Hippocampal formation (tissue), 2 donors: ENCODE measurements at regions not wholly inside any gene's neighbourhood (a gene's known extent, or its start where the extent isn't known, plus 50 kb on each side); places are given as distances from the start of the nearest gene placed in this dataset.

Source experiments
- DNase-seq, 2 donors: peaks; one replicate each; lab custom pipeline; 2025; lab: John Stamatoyannopoulos, UW

DNA sequence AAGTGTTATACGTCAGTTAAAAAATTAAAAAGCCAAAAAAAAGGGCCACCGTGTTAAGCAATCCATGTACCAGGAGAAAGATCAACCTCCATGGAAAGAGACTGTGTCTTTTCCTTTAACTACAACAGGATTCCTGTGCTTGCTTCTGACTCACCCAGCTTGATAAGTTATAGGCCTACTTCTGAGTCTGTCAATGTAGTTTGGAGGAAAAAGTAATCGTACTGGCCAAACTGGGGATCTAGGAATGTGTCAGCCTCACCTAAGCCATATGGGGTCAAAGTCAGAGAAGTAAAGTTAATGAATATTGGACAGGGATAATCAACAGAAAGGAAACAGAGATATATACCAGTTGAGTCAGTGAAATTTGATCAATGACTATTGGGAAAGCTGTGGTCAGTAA lies 470.8 kb upstream of the SLIT2 start:
- DNase-seq, result no peak

DNA sequence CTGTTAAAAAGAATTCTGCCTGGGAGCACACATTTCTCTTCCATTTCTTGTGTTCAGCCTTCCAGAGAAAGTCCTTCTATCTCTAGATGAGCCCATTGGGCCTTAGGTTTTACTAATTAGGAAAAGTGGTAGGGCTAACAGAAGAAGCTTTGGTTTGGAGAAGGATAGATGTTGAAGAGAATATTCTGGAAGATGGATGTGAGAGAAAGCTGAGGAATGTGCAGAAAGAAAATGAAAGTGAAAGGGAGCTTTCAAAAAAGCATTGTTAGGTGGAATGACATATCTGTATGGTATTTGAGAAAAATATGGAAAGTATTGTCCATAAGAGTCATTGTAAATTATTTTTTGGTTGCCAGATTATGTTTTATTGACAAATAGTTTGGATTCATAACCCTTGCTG lies 474.8 kb upstream of the SLIT2 start:
- no peak for DNase-seq

DNA sequence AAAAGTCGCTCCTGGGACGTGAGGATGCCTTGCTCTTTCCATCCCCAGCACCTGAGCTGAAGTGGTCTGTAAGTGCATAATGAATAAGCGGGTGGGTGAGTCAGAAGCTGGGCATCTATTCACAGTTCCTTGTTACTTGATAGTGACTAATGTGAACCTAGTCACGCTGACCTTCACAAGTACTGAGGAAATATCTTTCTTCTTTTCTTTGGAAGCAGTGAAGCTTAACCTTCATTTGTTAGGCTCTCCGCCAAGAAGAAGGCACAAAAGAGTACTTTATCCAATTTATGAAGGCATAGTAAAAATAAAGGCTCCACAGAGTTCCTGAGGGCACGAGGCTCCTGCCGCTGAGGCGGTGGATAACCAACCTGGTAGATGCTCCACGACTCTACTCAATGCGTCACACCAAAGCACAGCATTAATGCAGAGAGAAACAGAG lies 475.7 kb upstream of the SLIT2 start:
- DNase-seq, result no peak

DNA sequence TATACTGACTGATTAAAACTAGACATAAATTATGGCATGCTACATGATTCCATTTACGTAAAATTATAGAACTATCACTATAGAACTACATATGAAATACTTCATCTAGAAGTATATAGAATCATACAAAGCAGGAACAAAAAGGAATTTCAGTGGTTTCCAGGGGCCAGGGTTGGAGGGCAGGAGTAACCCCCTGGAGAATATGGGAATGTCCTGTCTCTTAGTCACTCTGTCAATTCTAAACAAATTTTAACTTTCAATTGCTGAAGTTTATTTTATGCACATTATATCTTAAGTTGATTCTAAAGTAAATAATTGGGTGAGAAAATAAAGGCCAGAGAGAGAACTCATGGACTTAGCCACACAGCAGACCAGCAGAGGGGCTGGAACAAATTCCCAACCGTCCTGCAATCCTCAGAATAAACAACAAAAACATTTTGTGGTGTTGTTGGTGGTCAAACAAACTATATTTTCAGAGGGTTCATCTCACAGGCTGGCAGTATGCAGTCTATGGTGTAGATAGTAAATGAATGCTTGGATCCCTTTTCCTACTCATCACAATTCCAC lies 476.9 kb upstream of the SLIT2 start:
- DNase-seq, result no peak

DNA sequence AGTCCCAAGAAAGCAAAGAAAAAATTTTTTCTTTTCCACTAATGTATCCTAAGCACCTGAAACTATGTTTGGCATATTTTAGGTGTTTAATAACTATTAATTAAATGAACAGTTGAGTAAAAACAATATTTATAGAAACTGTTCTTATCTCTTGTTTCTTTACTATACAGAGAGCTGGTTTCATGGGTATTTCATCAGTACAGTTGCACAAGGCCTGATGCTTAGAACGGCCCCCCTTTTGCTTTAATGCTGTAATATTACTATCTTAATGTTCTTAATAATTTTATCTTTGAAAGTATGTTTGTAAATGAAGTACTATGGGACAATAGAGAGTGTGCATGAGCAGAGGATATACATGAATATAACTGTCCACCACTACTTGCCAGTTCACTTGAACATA lies 479.1 kb upstream of the SLIT2 start:
- DNase-seq, result no peak

DNA sequence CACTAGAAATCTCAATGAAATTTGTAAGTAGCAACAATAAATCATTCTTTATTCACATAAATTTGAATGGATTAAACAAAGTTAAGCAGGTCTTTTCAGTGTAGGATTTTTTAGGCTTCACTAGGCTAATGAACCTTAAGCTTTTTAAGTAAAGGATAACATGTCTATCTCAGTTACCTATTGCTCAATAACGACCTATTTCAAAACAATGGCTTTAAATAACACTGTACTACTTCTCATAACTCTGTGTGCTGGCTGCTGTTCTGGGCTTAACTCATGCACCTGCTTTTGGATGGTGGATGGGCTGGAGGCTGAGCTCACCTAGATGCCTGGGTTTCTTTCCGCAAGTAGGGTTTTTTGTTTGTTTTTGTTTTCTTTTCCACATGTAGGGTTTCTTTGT lies 495.0 kb upstream of the SLIT2 start:
- no peak for DNase-seq

DNA sequence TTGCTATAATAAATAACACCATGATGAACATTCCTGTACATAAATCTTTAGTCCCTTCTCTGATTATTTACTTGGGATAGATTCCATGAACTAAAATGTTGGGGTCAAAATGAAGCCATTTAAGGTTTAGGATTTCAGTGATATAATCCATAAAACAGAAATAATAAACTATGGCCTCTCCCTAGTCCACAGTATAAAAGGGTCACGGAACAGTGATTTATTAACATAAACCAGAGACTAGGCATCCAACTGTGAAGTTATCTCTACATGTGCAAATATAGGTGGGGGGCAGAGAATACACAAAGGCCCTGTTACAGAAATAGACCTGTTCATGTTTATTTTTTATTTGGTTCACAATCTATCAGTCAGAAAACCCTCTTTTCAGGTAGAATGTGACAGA lies 499.1 kb upstream of the SLIT2 start:
- DNase-seq, result no peak

DNA sequence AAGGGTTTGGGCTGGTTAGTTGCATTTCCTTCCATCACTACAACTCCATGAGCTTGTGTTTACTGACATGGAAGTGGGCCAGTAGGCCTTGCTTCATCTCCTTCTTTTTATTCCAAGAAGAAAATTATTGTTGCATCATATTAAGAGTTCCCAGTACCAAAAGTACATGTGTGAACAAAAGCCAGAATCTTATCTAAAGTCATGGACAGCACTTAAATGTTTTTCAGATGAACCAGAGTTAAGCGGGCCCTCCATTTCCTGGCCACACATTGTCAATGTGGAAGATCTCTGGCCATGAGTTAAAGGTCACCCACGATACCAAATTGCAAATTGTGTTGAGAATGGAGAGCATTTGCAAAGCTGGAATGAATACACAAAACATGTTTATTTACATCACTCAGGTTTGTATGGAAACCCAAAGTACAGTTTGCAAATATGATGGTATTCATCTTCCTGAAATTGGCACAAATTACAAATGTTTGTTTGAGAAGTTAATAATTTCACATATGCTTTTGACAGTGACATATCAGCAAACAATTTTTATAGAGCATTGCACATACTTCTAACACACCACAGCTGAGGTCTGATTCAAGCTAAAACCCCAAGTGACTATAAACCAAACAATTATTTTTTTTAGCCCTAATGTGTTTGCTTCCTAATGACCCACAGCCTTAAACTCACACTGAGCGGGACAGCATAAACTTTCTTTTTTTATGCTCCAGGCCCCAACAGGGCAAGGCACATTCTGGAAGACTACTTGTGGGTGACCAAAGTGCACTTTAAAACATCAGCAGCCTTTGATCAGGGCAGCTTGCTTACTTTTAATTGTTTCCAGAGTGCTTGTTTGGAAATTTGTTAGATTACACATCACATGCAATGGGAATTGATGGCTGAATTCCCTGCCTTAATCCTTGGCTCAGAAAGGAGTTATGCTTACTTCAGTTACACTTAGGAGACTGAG lies 502.9 kb upstream of the SLIT2 start:
- DNase-seq, result no peak

DNA sequence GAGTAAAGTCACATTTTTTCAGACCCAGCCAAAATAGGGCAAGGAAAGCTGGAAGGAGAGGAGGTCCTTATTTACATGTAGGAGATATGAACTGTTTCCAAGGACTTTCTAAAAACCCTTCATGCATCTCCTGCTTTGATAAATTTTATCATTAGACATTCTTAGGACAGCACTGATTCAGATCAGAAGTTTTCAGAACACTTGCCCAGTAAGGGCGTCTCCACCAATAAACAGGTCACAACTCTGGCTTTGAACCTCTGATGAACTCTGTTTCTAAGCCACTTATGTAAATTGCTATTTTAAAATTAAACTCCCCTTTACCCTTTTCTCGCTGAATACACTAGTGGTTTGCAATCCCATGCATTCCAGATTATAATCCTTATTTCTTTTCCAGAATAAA lies 505.3 kb upstream of the SLIT2 start:
- DNase-seq, result no peak

DNA sequence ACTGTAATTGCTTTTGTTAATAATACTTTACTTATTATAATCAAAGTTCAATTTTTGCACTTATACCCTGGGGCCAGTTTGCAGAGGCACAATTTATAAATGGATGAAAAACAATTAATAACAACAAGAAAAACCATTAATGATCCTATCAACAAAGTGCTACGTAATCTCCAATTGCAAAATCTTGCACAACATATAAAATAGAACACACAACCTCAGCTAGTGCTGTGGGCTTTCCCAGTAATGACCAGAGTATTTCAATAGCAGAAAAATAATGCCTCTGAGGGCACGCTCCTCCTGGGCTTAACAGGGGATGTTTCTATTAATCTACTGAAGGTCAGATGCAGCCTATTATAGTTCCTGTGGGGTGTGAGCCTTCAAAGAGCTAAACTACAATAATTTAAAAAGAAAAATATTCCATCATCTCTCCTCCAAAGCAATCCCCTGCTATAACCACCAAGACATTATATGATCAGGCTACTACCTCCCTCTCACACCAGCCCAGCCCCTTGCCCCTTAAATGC lies 508.5 kb upstream of the SLIT2 start:
- no peak for DNase-seq

DNA sequence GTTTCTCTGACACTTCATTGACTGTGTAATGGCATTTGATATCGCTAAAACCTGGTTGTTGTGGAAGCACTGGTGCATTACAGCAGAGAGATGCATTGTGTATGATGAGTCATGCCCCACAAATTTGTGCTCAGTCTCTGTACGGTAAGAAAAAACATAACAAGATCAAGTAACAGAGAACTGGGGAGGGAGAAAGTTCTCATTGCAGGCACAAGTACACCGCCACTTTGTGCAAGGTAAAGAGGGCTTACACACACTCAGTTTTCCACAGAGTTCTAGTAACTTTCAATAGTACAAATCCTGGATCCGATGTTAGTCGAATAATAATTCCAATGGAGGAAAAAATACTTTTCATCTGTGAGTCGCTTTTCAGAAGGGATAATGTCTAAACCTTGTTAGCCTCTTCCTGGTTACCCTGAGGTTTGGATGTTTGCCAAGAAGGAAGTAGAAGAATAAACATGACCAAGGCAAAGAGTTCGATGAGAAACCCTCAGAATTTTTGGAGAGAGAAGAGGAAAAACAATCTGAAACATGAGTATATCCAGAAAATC lies 512.5 kb upstream of the SLIT2 start:
- DNase-seq, result no peak

DNA sequence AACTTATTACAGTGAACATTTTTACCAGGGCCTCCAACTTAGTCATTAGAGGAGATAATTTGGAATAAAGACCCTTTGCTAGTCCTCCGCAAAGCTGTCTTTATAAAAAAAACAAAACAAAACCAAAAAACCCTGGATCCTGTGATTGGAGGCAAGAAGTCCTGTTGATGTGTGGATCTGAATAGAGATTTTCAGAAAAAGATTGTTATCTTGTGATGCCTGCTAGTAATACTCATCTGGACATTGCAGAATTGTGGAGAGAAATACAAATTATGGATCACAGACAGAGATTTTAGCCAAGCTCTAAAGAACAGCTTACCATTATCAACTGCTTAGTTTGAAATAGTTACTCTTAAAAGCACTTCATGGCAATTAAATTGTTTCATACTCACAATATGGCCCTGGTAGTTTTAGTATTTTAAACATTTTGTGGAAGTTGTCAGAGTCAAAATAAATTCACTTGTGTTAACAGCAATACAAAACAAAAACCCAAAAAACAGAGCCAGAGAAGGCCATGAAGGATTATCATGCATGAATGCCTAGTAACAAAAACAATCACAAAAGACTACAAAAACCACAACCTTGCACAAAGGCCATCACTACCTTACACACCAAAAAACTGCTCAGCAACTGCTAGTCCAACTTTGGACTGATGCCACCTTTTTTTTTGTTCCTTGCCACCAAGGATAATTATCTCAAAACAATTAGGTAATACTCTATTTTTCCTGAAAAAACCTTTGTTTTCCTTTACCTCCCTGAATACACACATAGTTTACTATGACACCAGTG lies 514.5 kb upstream of the SLIT2 start:
- no peak for DNase-seq

DNA sequence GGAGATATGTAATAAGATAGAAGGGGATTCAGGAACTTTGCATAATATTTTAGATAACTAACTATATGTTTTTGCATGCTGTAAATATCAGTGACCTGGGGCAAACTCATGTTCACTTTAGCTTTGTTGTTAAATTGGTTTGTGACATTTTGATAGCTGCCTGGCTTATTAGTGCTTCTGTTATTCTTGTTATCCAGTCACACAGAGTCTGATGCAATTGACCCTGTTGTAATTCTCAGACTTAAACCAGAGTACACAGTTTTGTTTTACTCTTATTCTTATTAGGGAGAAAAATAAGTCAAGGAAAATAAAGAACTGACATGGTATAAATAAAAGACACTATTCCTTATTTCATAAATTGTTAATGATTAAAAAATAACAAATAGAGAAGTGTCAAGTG lies 516.7 kb upstream of the SLIT2 start:
- DNase-seq, result no peak

DNA sequence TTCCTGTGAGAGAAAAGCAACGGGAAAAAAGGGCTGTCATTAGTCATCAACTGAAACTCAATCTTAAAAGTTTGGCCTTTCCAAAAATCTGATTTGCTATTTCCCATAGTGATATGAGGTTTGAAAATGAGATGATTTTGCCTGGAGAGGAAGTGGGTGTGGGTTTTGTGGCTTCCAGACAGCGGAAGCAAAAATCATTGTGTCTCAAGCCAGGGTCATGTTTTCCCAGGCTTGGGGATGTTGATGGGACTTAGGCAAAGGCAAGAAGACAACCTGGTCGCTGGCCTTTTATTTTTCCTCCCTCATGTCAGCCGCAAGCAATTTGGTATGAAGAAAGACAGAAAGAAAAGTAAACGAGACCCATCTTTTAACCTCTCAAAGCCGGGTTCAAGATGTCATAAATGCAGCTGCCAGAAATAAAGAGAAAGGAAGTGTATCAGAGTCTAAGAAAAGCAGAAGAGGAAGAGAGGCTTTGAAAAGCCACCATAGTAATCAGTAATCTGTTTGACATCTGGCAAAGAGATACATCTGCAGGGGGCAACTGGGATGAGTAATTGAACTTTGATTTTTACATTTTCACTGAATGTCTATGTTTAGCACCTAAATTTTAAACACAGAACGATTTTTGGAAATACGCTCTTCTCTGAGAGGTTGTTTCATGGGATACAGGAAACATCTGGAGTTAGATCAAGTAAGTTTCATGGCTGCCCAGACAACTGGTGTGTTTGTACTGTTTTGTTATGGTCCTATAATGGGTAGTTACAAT lies 521.6 kb upstream of the SLIT2 start:
- DNase-seq, result no peak

DNA sequence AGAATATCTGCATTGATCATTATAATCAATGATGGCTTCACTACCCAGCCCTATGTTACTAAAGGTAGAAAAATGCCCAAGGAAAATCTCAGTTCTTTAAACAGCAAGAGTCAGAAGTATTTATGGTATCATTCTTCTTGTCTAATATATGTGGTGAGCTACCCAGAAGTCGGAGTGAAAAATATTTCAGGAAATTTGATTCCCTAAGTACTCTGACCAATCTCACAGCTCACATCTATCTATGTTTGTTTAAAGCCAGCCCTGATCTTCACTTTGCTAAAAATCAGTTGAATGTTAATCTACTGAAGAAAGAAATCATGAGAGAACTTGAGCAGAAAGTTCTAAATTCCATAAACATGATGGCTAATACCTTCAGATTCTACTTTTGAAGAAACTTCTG lies 522.9 kb upstream of the SLIT2 start:
- DNase-seq, result no peak

DNA sequence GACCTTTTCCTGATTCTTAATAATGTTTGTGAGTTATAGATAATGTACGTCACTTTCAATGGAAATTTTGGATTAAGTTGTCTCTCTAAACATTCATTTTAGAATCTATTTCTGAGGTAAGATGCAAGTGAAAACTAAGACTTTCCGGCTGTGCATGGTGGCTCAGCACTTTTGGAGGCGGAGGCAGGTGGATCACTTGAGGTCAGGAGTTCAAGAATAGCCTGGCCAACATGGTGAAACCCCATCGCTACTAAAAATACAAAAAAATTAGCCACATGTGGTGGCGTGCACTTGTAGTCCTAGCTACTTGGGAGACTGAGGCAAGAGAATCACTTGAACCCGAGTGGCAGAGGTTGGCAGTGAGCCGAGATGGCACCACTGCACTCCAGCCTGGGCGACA lies 524.6 kb upstream of the SLIT2 start:
- no peak for DNase-seq

DNA sequence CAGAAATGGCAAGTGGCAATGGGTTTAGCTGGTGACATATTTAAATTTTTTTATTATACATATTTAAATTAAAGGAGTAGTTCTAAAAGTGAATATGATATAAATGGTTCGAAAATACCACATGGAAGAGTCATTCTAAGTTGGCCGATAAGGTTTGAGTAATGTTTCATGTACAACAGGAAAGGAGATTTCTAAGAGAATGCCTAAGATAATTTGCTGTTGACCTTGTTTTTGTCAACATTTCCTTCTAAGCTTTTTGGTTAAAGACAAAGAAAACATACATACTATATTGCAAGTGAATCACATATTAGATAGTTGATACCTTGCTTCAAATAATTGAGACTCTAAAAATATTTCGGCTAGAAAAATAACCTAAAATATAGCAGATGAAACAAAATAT lies 526.6 kb upstream of the SLIT2 start:
- no peak for DNase-seq

DNA sequence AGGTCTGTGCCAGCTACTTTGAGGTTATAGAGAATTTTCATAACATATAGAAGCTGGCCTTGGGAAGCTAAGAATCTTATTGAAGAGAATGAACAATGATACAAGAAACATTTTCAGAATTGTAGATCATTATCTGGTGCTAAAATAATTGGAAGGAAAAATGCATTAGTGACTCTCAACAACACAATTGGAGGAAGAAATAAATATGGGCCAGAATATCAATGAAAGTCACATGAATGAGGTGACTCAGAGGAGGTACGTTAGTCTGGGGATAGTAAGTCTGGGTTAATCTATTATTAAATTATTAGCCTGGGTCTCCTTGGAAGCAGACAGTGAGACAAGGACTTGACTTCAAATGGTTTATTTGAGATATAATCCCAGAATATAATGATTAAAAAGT lies 529.3 kb upstream of the SLIT2 start:
- DNase-seq, result no peak

DNA sequence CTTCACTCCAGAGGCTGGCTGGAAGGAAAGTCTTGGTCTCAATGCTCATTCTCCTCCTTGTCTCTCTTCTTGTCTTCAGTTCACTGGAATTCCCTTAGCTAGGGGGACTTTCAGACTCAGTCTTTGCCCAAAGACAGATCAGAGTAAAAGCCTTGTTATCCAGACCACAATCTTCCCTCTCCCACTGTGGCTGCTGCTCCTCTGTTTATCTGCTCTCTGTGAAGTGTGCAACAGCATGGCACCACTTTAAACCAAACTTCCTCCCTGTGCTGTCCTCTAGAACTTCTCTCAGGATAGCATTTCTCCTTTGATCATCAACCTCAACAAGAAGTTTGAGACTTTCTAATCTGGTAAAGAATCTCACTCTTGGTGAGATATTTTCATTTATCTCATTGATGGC lies 530.1 kb upstream of the SLIT2 start:
- no peak for DNase-seq

DNA sequence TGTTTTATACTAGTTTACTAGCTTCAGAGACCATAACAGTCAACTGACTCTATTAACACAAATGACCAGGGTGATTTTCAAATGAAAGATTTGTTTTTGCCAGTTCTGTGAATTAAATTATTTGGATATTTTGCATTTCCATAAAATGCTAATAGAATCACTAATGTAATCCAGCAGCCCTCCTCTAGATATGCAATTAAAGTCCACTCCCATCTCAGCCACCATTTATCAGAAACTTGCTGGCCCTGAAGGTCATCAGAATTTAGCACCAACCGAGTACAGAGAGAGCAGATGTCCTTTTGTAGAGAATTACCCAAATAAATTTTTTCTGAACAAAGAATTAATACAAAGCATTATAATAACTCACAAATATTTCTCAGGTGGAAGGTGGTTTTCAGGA lies 531.1 kb upstream of the SLIT2 start:
- no peak for DNase-seq

DNA sequence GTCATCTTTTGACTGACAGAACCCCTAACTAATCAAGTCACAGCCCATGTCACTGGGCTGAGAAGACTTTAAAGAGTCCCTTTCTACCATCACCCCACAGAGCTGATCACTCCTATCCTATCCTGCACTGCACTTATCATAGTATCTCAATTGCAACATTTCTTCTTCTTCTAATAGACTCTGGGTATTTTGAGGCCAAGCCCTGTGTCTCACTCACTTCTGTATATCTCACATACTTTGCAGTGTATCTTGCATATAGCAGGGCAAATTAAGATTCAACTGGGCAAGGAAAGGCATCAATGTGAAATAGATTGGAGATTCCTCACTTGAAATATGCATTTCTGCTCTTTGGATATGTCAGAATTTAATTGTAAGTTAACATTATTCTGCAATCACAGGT lies 531.5 kb upstream of the SLIT2 start:
- no peak for DNase-seq

DNA sequence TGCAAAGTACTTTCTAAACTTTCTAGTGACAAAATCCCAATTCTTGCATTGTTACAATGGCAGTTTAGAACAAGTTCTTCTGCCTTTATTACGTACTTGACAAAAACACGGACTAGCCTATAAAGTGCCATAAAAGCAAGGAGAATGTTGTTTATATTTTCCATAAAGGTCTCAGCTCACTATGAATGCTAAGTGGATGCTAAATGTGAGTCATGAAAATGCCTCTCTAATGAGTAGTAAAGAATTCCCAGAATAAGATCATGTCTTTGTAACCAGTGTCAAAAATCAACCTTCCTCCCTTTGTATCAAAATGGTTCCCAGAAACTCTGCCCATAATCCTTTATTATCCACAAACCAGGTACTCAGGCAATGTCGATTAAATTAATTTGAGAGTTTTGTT lies 539.8 kb upstream of the SLIT2 start:
- no peak for DNase-seq
